ENCODE measurements at regions not wholly inside any gene's neighbourhood (a gene's known extent, or its start where the extent isn't known, plus 50 kb on each side); places are given as distances from the start of the nearest gene placed in this dataset.

- TF ChIP-seq CTCF (IDR thresholded peaks at IDR 0.05; ENCODE audit: low read depth, low read length, poor library complexity, severe bottlenecking) (peak; percentile 71), EZH2phosphoT487 (IDR thresholded peaks at IDR 0.05; ENCODE audit: borderline replicate concordance, low read length) (no peak)
Observed at GRCh38 chr4:23135792-23136645, 443.3 kb downstream of the GBA3 start.
